Endothelial cell of umbilical vein (primary cell): ENCODE measurements at regions not wholly inside any gene's neighbourhood (a gene's known extent, or its start where the extent isn't known, plus 50 kb on each side); places are given as distances from the start of the nearest gene placed in this dataset.

Source experiments
- BruUV-seq: library from RNA; stranded (reverse); fragments of 400-500 nt; replicated peaks from 2 replicates; lab custom pipeline; 2021; lab: Mats Ljungman, UMichigan
- CTCF ChIA-PET: fragments of 300-600, 350-600 bp; sonication (Branson Sonifier 250); formaldehyde crosslinking; loops from one replicate; lab custom pipeline; 2021; ENCODE audit warnings: antibody characterized with exemption, inconsistent platforms; lab: Charles Lee
- POLR2A ChIA-PET: fragments of 300-600, 350-600 bp; sonication (Branson Sonifier 250); formaldehyde crosslinking; loops from one replicate; lab custom pipeline; 2021; ENCODE audit warnings: antibody characterized with exemption, inconsistent platforms; lab: Charles Lee
- DNase-seq: peaks from one replicate; pipeline ENCODE4 v3.0.0-alpha.2; 2011; ENCODE audit warnings: low read depth, low spot score
- FAIRE-seq: peaks from 2 replicates; lab custom pipeline; 2011; peaks lifted over from hg19 to GRCh38; lab: Jason Lieb, UNC
- H2AFZ ChIP-seq: 2 replicates; pipeline ENCODE4 v1.6.0; 2012; ENCODE audit warnings: low read depth, low read length, control low read depth, inconsistent platforms
- H3K27ac ChIP-seq: 2 replicates; pipeline ENCODE4 v1.5.1; 2011; ENCODE audit warnings: low read depth, mild to moderate bottlenecking, control low read depth, low read length, moderate library complexity; ENCODE audit not compliant: insufficient read depth
- H3K27me3 ChIP-seq, 2 experiments: 2 replicates each; pipeline versions ENCODE4 v1.6.0 to v1.6.1; 2011; ENCODE audit warnings: low read length in 2 of 2, mixed read lengths in 1 of 2; ENCODE audit not compliant: control insufficient read depth in 2 of 2, insufficient read depth in 2 of 2
- H3K36me3 ChIP-seq, 2 experiments: 2 replicates in 1 of 2; 3 replicates in 1 of 2; pipeline ENCODE4 v1.5.1; 2011; ENCODE audit warnings: low read length in 2 of 2, mild to moderate bottlenecking in 1 of 2, moderate library complexity in 1 of 2; ENCODE audit not compliant: control insufficient read depth in 2 of 2, insufficient read depth in 2 of 2; ENCODE audit errors: extremely low read depth in 1 of 2
- H3K4me1 ChIP-seq: 3 replicates; pipeline ENCODE4 v1.5.1; 2011; ENCODE audit warnings: mild to moderate bottlenecking, low read length; ENCODE audit not compliant: control insufficient read depth, insufficient read depth; ENCODE audit errors: extremely low read depth
- H3K4me2 ChIP-seq: 2 replicates; pipeline ENCODE4 v1.6.1; 2011; ENCODE audit warnings: low read length, control low read depth, mixed read lengths; ENCODE audit not compliant: insufficient read depth
- H3K4me3 ChIP-seq, 3 experiments: fragments of 200-600 bp in 1 of 3; sonication (generic), shearing (Covaris generic) in 1 of 3; replicated peaks in 1 of 3; 2 replicates each; pipeline ENCODE4 v1.5.1; 2011 to 2016; ENCODE audit warnings: control low read depth in 3 of 3, low read length in 3 of 3, mild to moderate bottlenecking in 2 of 3, inconsistent platforms in 1 of 3, low read depth in 1 of 3, moderate library complexity in 1 of 3; ENCODE audit not compliant: insufficient read depth in 1 of 3
- H3K79me2 ChIP-seq: 2 replicates; pipeline ENCODE4 v1.6.0; 2012; ENCODE audit warnings: low read length, inconsistent platforms; ENCODE audit not compliant: control insufficient read depth, insufficient read depth
- H3K9ac ChIP-seq: replicated peaks from 2 replicates; pipeline ENCODE3; 2011; ENCODE audit warnings: low read length, control low read depth; ENCODE audit not compliant: insufficient read depth; ENCODE audit errors: extremely low read depth
- H3K9me1 ChIP-seq: replicated peaks from 3 replicates; pipeline ENCODE4 v1.6.0; 2011; ENCODE audit warnings: mild to moderate bottlenecking, low read length; ENCODE audit not compliant: control insufficient read depth, insufficient read depth; ENCODE audit errors: extremely low read depth
- H3K9me3 ChIP-seq: replicated peaks from 2 replicates; pipeline ENCODE4 v1.5.1; 2012; ENCODE audit warnings: low read length, inconsistent platforms; ENCODE audit not compliant: control insufficient read depth, insufficient read depth
- H4K20me1 ChIP-seq: replicated peaks from 2 replicates; pipeline ENCODE3; 2011; ENCODE audit warnings: mild to moderate bottlenecking, low read length; ENCODE audit not compliant: control insufficient read depth, insufficient read depth; ENCODE audit errors: extremely low read depth
- CTCF ChIP-seq, 2 donors: IDR thresholded peaks; 1 replicate in 1 of 2; 2 replicates in 1 of 2; pipeline ENCODE4 v1.5.1; 2011; ENCODE audit warnings: low read length in 2 of 2, mild to moderate bottlenecking in 2 of 2, moderate library complexity in 2 of 2, control low read depth in 1 of 2, inconsistent platforms in 1 of 2, low read depth in 1 of 2; ENCODE audit not compliant: insufficient read depth in 1 of 2; ENCODE audit errors: extremely low read depth in 1 of 2
- EZH2 ChIP-seq: IDR thresholded peaks from 2 replicates; pipeline ENCODE4 v1.6.1; 2012; ENCODE audit warnings: borderline replicate concordance, low read depth, mild to moderate bottlenecking, moderate library complexity, low read length, inconsistent platforms; ENCODE audit not compliant: severe bottlenecking
- FOS ChIP-seq: IDR thresholded peaks from 2 replicates; pipeline ENCODE4 v1.6.1; 2011; ENCODE audit warnings: mild to moderate bottlenecking, low read length, moderate library complexity, borderline replicate concordance; ENCODE audit not compliant: insufficient read depth
- GATA2 ChIP-seq: IDR thresholded peaks from 2 replicates; pipeline ENCODE4 v1.7.0; 2011; ENCODE audit warnings: low read depth, mild to moderate bottlenecking, moderate library complexity, mixed read lengths, low read length; ENCODE audit not compliant: insufficient read length, insufficient read depth
- JUN ChIP-seq: IDR thresholded peaks from 2 replicates; pipeline ENCODE4 v1.6.1; 2011; ENCODE audit warnings: borderline replicate concordance, low read depth; ENCODE audit not compliant: insufficient read length, insufficient read depth
- MAX ChIP-seq: IDR thresholded peaks from 2 replicates; pipeline ENCODE4 v1.6.1; 2011; ENCODE audit not compliant: insufficient read depth, insufficient read length
- MYC ChIP-seq: IDR thresholded peaks from one replicate; pipeline ENCODE4 v1.6.1; 2011; ENCODE audit warnings: mild to moderate bottlenecking, low read depth, low read length
- POLR2A ChIP-seq: IDR thresholded peaks from 2 replicates; pipeline ENCODE4 v1.6.1; 2012; ENCODE audit warnings: low read depth, mild to moderate bottlenecking, control low read depth, low read length
- POLR2AphosphoS5 ChIP-seq: IDR thresholded peaks from 2 replicates; pipeline ENCODE4 v1.6.1; 2012; ENCODE audit warnings: low read depth, mild to moderate bottlenecking, control low read depth, low read length, moderate library complexity; ENCODE audit not compliant: insufficient read depth
- dilution Hi-C: fragments of 300-500 bp; cut with MboI; formaldehyde crosslinking; loops from one replicate; pipeline ENCODE4 v1.15.0; 2019; ENCODE audit warnings: low sequenced_read_pairs; ENCODE audit not compliant: extremely low pct_ligation_motif_present
- intact Hi-C: fragments of 100-400 bp; cut with micrococcal nuclease; formaldehyde crosslinking; loops from one replicate; pipeline ENCODE4 v1.10.0; 2022

- CTCF ChIA-PET, result interaction anchor here (0.8 to 0.9 kb wide), 2 partner anchors 25 to 154 kb away, joined by 3 to 4 read pairs; no protein-coding TSS in a partner anchor
- Histone ChIP-seq H3K4me1 (peaks cover 3% of the 10 kb centered on the region), H3K27me3 (no peaks in the 10 kb centered on the region), H3K36me3 (no peaks in the 10 kb centered on the region), H3K9me3 (no peaks in the 10 kb centered on the region), H2AFZ (no peak overlapping the region), H3K4me2 (no peak overlapping the region), H3K79me2 (no peaks in the 10 kb centered on the region), H3K27ac (no peak overlapping the region), H4K20me1 (no peaks in the 10 kb centered on the region), H3K9me1 (no peaks in the 10 kb centered on the region), H3K9ac (no peak overlapping the region), H3K4me3 (no peak overlapping the region)
- no peak for TF ChIP-seq CTCF (IDR thresholded peaks at IDR 0.05; ENCODE audit: extremely low read depth in 1 of 2, insufficient read depth in 1 of 2, low read depth in 1 of 2, low read length in 2 of 2)
- no peak for TF ChIP-seq POLR2AphosphoS5
- TF ChIP-seq GATA2, result no peak
- no peak for TF ChIP-seq MAX
- TF ChIP-seq POLR2A, result no peak
- TF ChIP-seq FOS, result no peak
- TF ChIP-seq EZH2, result no peak
- no peak for TF ChIP-seq JUN
- TF ChIP-seq MYC, result no peak
- BruUV-seq, result no TSS peak
- intact Hi-C loops (no loop called here), dilution Hi-C loops (no loop called here)
- FAIRE-seq (no peak), DNase-seq (no peak)
- POLR2A ChIA-PET, result no interaction called here
These were observed 129.9 kb upstream of the TFPI start for GRCh38 chr2:187684174-187684573.
